ENCODE measurements at regions not wholly inside any gene's neighbourhood (a gene's known extent, or its start where the extent isn't known, plus 50 kb on each side); places are given as distances from the start of the nearest gene placed in this dataset.

DNA sequence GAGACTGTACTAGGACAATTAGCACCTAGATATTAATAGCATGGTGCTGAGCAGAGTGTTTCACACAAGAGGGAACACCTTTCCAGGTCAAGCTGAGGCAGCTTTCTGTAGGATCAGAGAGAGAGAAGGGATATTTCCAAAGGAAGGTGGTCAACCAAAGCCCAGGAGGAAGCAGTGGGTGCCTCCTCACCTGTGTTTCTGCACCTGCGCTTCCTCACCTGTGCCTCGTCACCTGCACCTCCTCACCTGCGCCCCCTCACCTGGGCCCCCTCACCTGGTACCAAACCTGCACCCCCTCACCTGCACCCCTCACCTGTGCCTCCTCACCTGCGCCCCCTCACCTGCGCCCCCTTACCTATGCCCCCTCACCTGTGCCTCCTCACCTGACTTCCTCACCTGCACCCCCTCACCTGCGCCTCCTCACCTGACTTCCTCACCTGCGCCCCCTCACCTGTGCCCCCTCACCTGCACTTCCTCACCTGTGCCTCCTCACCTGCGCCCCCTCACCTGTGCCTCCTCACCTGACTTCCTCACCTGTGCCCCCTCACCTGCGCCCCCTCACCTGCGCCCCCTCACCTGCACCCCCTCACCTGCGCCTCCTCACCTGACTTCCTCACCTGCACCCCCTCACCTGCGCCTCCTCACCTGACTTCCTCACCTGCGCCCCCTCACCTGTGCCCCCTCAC, 67.9 kb downstream of the TTLL2 start:
- no peak overlapping the region for H3K9ac ChIP-seq (ENCODE audit: low read length)
- H3K4me1 ChIP-seq (ENCODE audit: control insufficient read depth, low read depth, low read length): no peaks in the 10 kb centered on the region
- no peaks in the 10 kb centered on the region for H3K36me3 ChIP-seq (ENCODE audit: control insufficient read depth, low read depth, low read length)
- H3K9me3 ChIP-seq (ENCODE audit: control insufficient read depth, low read depth, low read length): no peaks in the 10 kb centered on the region
- H3K27me3 ChIP-seq (ENCODE audit: control insufficient read depth, insufficient read depth, low read length): no peaks in the 10 kb centered on the region
- H3K4me3 ChIP-seq (ENCODE audit: low read length): no peak overlapping the region
- H3K27ac ChIP-seq (ENCODE audit: low read length): no peak overlapping the region

DNA sequence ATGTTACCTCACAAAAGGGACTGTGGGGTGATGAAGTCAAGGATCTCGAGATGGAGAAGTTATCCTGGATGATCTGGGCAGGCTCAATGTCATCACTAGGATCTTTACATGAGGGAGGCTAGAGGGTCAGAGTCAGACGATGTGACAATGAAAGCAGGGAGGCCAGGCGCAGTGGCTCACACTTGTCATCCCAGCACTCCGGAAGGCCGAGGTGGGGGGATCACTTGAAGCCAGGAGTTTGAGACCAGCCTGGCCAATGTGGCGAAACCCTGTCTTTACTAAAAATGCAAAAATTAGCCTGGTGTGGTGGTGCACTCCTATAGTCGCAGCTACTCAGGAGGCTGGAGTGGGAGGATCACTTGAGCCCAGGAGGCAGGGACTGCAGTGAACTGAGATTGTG, 68.8 kb downstream of the TTLL2 start:
- Histone ChIP-seq H3K27me3 (ENCODE audit: control insufficient read depth, insufficient read depth, low read length) (no peaks in the 10 kb centered on the region), H3K9me3 (ENCODE audit: control insufficient read depth, low read depth, low read length) (no peaks in the 10 kb centered on the region), H3K36me3 (ENCODE audit: control insufficient read depth, low read depth, low read length) (no peaks in the 10 kb centered on the region), H3K4me1 (ENCODE audit: control insufficient read depth, low read depth, low read length) (no peaks in the 10 kb centered on the region), H3K9ac (ENCODE audit: low read length) (no peak overlapping the region), H3K27ac (ENCODE audit: low read length) (no peak overlapping the region), H3K4me3 (ENCODE audit: low read length) (no peak overlapping the region)

DNA sequence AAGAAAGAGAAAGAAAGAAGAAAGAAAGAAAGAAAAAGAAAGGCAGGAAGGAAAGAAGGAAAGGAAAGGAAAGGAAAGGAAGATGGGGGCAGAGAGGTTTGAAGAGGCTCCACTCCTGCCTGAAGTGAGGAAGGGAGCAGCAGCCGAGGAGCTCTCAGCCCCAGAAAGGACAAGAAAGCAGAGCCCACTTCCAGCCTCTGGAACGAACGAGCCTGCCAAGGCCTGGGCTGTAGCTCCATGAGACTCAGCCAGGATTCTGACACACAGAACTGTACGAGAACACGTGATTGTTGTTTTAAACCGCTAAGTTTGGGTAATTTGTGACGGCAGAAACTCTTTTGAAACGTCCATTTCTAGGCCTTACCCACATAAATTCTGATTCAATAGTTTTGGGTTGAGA, 69.5 kb downstream of the TTLL2 start:
- Histone ChIP-seq H3K27ac (ENCODE audit: low read length) (no peak overlapping the region), H3K27me3 (ENCODE audit: control insufficient read depth, insufficient read depth, low read length) (no peaks in the 10 kb centered on the region), H3K36me3 (ENCODE audit: control insufficient read depth, low read depth, low read length) (no peaks in the 10 kb centered on the region), H3K4me3 (ENCODE audit: low read length) (no peak overlapping the region), H3K9ac (ENCODE audit: low read length) (no peak overlapping the region), H3K9me3 (ENCODE audit: control insufficient read depth, low read depth, low read length) (no peaks in the 10 kb centered on the region), H3K4me1 (ENCODE audit: control insufficient read depth, low read depth, low read length) (no peaks in the 10 kb centered on the region)

DNA sequence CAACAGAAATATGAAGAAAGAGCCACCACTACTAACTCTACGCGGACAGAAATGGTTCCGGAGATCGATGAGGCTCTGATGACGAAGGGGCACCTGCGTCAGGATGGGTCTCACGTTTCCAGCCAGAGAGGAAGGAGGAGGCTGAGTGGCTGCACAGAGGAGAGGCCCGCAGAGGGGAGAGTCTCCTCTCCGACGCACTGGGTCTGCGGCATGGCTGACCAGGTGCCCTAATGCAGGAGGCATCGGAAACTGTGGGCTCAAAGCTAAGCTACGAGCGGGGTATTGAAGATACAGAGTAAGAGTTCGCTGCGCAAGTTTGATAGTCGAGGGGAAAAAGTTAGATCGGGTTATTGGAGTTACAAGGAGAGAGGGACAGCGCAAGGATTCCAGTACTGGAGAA, 69.9 kb downstream of the TTLL2 start:
- Histone ChIP-seq H3K27ac (ENCODE audit: low read length) (no peak overlapping the region), H3K9me3 (ENCODE audit: control insufficient read depth, low read depth, low read length) (no peaks in the 10 kb centered on the region), H3K4me1 (ENCODE audit: control insufficient read depth, low read depth, low read length) (no peaks in the 10 kb centered on the region), H3K9ac (ENCODE audit: low read length) (no peak overlapping the region), H3K36me3 (ENCODE audit: control insufficient read depth, low read depth, low read length) (no peaks in the 10 kb centered on the region), H3K27me3 (ENCODE audit: control insufficient read depth, insufficient read depth, low read length) (no peaks in the 10 kb centered on the region), H3K4me3 (ENCODE audit: low read length) (no peak overlapping the region)

DNA sequence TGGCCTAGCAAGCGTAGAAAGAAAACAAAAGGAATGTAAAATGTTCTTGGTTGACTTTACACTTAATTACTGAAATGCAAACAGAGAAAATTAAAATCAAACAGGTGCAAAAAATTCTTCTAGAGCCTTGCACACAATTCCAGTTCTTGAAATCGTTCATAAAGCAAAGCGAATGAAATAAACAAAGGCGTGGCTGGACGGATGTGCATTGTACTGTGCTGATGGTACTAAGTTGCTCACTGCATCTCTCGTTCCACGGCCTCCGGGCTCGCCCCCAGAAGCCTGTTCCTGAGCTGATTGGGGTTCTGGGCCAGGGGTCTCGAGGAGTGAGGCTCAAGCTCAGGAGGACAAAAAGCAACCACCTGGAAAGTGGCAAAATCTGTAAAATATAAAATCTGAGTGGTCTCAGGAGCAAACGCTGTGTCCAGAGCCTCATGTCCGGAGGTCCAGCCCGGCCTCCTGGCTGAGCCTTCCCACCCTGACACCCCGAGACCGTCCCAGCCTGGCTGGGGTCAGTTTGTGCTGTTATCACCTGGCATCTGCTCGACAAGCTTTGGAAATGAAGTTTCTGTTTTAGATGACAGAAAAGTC, 71.3 kb downstream of the TTLL2 start:
- H3K9me3 ChIP-seq (ENCODE audit: control insufficient read depth, low read depth, low read length): no peaks in the 10 kb centered on the region
- H3K27me3 ChIP-seq (ENCODE audit: control insufficient read depth, insufficient read depth, low read length): no peaks in the 10 kb centered on the region
- H3K4me3 ChIP-seq (ENCODE audit: low read length): no peak overlapping the region
- H3K36me3 ChIP-seq (ENCODE audit: control insufficient read depth, low read depth, low read length): no peaks in the 10 kb centered on the region
- no peak overlapping the region for H3K27ac ChIP-seq (ENCODE audit: low read length)
- no peaks in the 10 kb centered on the region for H3K4me1 ChIP-seq (ENCODE audit: control insufficient read depth, low read depth, low read length)
- no peak overlapping the region for H3K9ac ChIP-seq (ENCODE audit: low read length)

DNA sequence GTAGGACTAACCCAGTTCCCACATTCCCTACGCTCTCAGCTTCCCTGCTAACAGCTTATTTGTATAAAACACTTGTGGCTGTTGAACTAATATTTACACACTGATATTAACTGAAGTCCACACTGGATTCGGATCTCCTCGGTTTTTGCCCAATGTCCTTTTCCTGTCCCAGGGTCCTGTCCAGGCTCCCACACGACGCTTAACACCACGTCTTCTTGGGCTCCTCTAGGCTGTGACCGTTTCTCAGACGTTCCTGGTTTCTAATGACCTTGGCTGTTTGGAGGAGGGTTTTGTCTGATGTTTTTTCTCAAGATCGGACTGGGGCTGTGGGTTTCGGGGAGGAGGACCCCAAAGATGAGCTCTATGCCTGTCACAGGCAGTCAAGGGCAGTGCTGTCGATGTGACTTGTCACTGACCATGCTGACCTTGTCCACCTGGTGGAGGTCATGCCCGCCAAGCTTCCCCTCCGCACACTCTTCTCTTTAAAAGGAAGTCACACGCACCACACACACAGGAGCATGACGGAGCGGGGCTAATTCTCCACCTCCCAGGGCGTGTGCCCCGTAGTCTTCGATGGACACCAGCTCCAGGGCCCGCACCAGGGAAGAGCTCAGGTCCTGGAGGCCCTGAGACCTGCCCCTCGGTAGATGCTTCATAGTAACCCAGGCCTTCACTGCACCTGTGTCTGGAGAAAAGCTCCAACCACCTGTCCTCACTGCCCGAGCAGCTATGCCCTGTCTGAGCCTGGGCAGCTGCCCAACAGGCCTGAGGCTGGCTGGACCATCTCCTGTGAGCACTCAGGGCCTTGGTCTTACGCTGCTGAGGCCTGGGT, 72.0 kb downstream of the TTLL2 start:
- no peaks in the 10 kb centered on the region for H3K27me3 ChIP-seq (ENCODE audit: control insufficient read depth, insufficient read depth, low read length)
- no peaks in the 10 kb centered on the region for H3K4me1 ChIP-seq (ENCODE audit: control insufficient read depth, low read depth, low read length)
- H3K4me3 ChIP-seq (ENCODE audit: low read length): no peak overlapping the region
- H3K9ac ChIP-seq (ENCODE audit: low read length): no peak overlapping the region
- H3K36me3 ChIP-seq (ENCODE audit: control insufficient read depth, low read depth, low read length): no peaks in the 10 kb centered on the region
- H3K9me3 ChIP-seq (ENCODE audit: control insufficient read depth, low read depth, low read length): no peaks in the 10 kb centered on the region
- no peak overlapping the region for H3K27ac ChIP-seq (ENCODE audit: low read length)

DNA sequence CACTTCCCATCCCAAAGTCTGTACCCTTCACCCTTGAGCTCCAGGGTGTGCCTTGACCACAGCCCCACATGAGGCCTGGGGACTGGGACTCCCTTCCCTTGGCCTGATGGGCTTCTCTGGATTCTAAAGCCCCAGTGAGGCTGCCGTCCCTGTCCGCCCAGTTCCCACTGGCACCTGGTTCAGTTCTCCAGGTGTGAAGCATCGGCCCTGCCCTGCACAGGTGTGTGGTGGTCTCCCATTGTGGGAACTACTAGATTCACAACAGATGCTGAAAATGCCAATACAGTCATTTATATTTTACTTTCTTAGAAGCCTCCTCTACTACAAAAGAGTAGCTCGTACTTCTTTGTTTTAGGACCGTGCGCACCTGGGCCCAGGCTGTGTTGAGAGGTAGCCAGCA, 72.8 kb downstream of the TTLL2 start:
- no peak overlapping the region for H3K4me3 ChIP-seq (ENCODE audit: low read length)
- no peaks in the 10 kb centered on the region for H3K36me3 ChIP-seq (ENCODE audit: control insufficient read depth, low read depth, low read length)
- no peak overlapping the region for H3K27ac ChIP-seq (ENCODE audit: low read length)
- H3K9me3 ChIP-seq (ENCODE audit: control insufficient read depth, low read depth, low read length): no peaks in the 10 kb centered on the region
- no peaks in the 10 kb centered on the region for H3K27me3 ChIP-seq (ENCODE audit: control insufficient read depth, insufficient read depth, low read length)
- no peak overlapping the region for H3K9ac ChIP-seq (ENCODE audit: low read length)
- no peaks in the 10 kb centered on the region for H3K4me1 ChIP-seq (ENCODE audit: control insufficient read depth, low read depth, low read length)

DNA sequence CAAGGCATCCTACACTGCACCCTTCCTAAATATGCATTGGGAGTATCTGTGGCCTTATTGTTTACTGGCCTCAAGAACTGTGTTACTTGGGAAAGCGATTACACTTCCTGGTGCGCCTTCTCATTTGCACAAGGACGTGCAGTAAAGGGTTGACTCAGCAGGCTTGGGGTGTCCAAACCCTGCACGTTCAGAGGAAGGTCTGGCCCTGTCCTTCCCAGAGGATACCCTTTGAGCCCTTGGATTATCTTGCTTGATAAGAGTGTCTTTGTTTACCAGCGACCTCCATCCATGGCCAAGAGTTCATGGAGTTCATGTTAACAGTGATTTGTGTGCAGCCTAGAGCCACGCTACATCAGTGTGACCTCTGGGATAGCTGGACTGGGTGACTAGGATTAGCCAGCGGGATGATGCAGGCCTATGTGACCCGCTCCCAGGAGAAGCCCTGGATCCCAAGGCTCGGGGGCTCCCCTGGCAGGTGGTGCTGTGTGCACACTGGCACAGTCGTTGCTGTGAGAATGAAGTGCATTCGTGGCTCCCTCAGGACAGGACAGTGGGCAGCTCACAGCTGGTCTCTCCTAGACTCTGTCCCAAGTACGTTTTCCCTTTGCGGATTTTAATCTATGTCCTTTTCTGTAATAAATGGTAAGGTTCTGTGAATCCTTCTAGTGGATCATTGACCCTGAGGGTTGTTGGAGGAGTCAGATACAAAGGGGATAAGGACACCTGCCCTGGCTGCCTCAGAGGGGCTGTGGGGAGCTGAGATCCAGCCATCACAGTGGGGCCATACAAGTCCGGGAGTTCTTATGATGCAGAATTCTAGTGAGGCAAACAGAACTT, 73.5 kb downstream of the TTLL2 start:
- no peak overlapping the region for H3K4me3 ChIP-seq (ENCODE audit: low read length)
- no peaks in the 10 kb centered on the region for H3K27me3 ChIP-seq (ENCODE audit: control insufficient read depth, insufficient read depth, low read length)
- H3K36me3 ChIP-seq (ENCODE audit: control insufficient read depth, low read depth, low read length): no peaks in the 10 kb centered on the region
- H3K27ac ChIP-seq (ENCODE audit: low read length): no peak overlapping the region
- peaks cover under 1% of the 10 kb centered on the region for H3K4me1 ChIP-seq (ENCODE audit: control insufficient read depth, low read depth, low read length)
- no peaks in the 10 kb centered on the region for H3K9me3 ChIP-seq (ENCODE audit: control insufficient read depth, low read depth, low read length)
- no peak overlapping the region for H3K9ac ChIP-seq (ENCODE audit: low read length)

DNA sequence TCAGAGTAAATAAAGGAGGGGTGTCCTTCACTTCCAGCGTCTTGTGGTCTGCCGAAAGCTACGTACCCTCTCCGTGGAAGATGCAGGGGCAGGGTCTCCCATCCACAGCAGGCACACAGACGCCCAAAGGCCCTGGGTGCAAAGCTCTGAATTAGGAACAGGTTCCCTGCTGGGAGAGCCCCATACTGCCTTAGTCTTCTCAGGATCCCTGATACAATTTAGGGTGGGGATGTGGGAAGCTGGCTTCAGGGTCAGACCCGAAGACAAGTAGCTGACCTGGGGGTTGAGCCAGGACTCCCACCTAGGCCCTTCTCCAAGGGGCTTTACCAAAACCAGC, 74.1 kb downstream of the TTLL2 start:
- H3K27ac ChIP-seq (ENCODE audit: low read length): no peak overlapping the region
- H3K4me1 ChIP-seq (ENCODE audit: control insufficient read depth, low read depth, low read length): peaks cover 2% of the 10 kb centered on the region
- H3K9me3 ChIP-seq (ENCODE audit: control insufficient read depth, low read depth, low read length): no peaks in the 10 kb centered on the region
- no peaks in the 10 kb centered on the region for H3K27me3 ChIP-seq (ENCODE audit: control insufficient read depth, insufficient read depth, low read length)
- no peak overlapping the region for H3K9ac ChIP-seq (ENCODE audit: low read length)
- no peaks in the 10 kb centered on the region for H3K36me3 ChIP-seq (ENCODE audit: control insufficient read depth, low read depth, low read length)
- H3K4me3 ChIP-seq (ENCODE audit: low read length): no peak overlapping the region

DNA sequence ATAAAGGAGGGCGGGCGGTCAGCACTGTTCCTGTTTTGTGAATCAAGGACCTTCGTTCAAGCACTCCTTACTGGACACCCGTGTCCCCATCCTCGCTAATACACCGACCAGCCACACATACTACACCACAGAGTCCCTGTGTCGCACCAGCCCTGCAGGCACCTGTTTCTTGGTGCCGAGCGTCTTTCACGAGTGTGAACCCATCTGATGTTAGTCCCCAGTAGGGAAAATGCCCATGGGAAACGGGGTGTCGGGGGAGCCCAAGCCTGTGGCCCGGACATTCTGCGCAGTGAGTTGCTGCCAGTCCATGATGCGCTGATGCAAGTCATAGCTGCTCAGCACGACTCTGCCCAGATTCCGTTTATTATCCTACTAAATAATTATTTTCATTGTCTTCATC, 74.7 kb downstream of the TTLL2 start:
- Histone ChIP-seq H3K9ac (ENCODE audit: low read length) (no peak overlapping the region), H3K27me3 (ENCODE audit: control insufficient read depth, insufficient read depth, low read length) (no peaks in the 10 kb centered on the region), H3K36me3 (ENCODE audit: control insufficient read depth, low read depth, low read length) (no peaks in the 10 kb centered on the region), H3K27ac (ENCODE audit: low read length) (no peak overlapping the region), H3K4me1 (ENCODE audit: control insufficient read depth, low read depth, low read length) (peaks cover 2% of the 10 kb centered on the region), H3K4me3 (ENCODE audit: low read length) (no peak overlapping the region), H3K9me3 (ENCODE audit: control insufficient read depth, low read depth, low read length) (no peaks in the 10 kb centered on the region)

DNA sequence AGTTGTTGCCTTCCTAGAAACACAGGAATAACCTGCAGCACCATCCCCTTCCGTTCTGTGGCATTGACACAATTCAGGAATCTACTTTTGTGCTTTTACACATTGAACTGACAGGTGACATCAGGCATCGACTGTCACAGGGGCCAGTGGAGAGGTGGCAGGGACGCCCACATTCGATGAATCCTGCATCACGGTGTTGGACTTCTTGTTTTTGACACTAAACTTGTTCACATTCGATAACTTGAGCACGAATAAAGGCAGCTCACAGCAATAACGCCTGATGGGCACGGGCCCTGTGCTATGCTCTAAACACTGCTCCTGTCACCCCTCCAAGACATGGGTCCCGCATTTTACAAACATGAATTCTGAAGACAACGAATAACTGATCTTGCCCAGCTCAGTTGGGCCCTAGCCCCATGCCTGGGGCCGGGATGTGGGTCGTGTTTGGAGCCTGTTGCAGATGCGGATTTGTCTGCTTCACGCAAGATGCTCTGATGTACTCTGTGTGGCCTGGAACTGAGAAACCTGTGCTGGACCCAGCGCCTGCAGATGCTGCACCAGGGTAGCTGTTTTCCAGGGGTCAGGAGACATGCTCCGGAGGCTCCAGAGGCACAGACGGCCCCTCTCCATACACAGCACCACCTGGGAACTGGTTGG, 75.7 kb downstream of the TTLL2 start:
- no peaks in the 10 kb centered on the region for H3K9me3 ChIP-seq (ENCODE audit: control insufficient read depth, low read depth, low read length)
- H3K4me3 ChIP-seq (ENCODE audit: low read length): no peak overlapping the region
- H3K27ac ChIP-seq (ENCODE audit: low read length): no peak overlapping the region
- H3K27me3 ChIP-seq (ENCODE audit: control insufficient read depth, insufficient read depth, low read length): no peaks in the 10 kb centered on the region
- H3K9ac ChIP-seq (ENCODE audit: low read length): no peak overlapping the region
- H3K4me1 ChIP-seq (ENCODE audit: control insufficient read depth, low read depth, low read length): peaks cover 2% of the 10 kb centered on the region
- no peaks in the 10 kb centered on the region for H3K36me3 ChIP-seq (ENCODE audit: control insufficient read depth, low read depth, low read length)
